RWPE1 (cell line): ENCODE measurements at regions not wholly inside any gene's neighbourhood (a gene's known extent, or its start where the extent isn't known, plus 50 kb on each side); places are given as distances from the start of the nearest gene placed in this dataset.

Experiments
- CTCF ChIA-PET: fragments of 350-600 bp; sonication (Branson Sonifier 250); formaldehyde crosslinking; extraction: SDS; loops from one replicate; lab custom pipeline; 2021; lab: Yijun Ruan, JAX
- POLR2A ChIA-PET: fragments of 400-600 bp; formaldehyde crosslinking; extraction: SDS; loops from one replicate; lab custom pipeline; 2020; ENCODE audit warnings: antibody characterized with exemption; ENCODE audit not compliant: low non-redundant PET; lab: Yijun Ruan, JAX
- DNase-seq: peaks from one replicate; pipeline ENCODE4 v3.0.0; 2012; ENCODE audit warnings: low spot score
- H3K27ac ChIP-seq: fragments of 450-650 bp; 2 replicates; pipeline ENCODE4 v1.5.1; 2017
- CTCF ChIP-seq: fragments of 450-650 bp; conservative IDR thresholded peaks from 2 replicates; pipeline ENCODE4 v1.5.1; 2017; ENCODE audit warnings: low read depth, mild to moderate bottlenecking

- ChIA-PET CTCF (no interaction called here), POLR2A (no interaction called here)
- TF ChIP-seq CTCF, result no peak
- H3K27ac ChIP-seq, result no peak overlapping the region
- DNase-seq, result no peak
Measured at GRCh38 chr2:129133692-129134641, 815.3 kb upstream of the HS6ST1 start.

- ChIA-PET POLR2A (no interaction called here), CTCF (no interaction called here)
- TF ChIP-seq CTCF, result no peak
- DNase-seq, result no peak
- H3K27ac ChIP-seq, result no peak overlapping the region
Measured at GRCh38 chr2:129135017-129135416, 816.3 kb upstream of the HS6ST1 start.

GRCh38 chr2:129139380-129139779 lies 820.7 kb upstream of the HS6ST1 start:
- ChIA-PET CTCF (no interaction called here), POLR2A (no interaction called here)
- no peak for TF ChIP-seq CTCF
- DNase-seq, result no peak
- no peak overlapping the region for H3K27ac ChIP-seq

GRCh38 chr2:129142465-129142864 lies 823.8 kb upstream of the HS6ST1 start:
- POLR2A ChIA-PET, result no interaction called here
- DNase-seq, result no peak
- no peak for TF ChIP-seq CTCF
- no peak overlapping the region for H3K27ac ChIP-seq
- CTCF ChIA-PET, result no interaction called here

- no peak for DNase-seq
- TF ChIP-seq CTCF, result no peak
- POLR2A ChIA-PET, result no interaction called here
- no peak overlapping the region for H3K27ac ChIP-seq
- CTCF ChIA-PET, result no interaction called here
Measured at GRCh38 chr2:129144082-129144791, 825.6 kb upstream of the HS6ST1 start.

GRCh38 chr2:129152514-129152913 lies 827.0 kb upstream of the RAB6C start:
- H3K27ac ChIP-seq, result no peak overlapping the region
- POLR2A ChIA-PET, result no interaction called here
- TF ChIP-seq CTCF, result no peak
- DNase-seq, result no peak
- CTCF ChIA-PET, result no interaction called here
